Kidney tubule cell (primary cell): ENCODE measurements at regions not wholly inside any gene's neighbourhood (a gene's known extent, or its start where the extent isn't known, plus 50 kb on each side); places are given as distances from the start of the nearest gene placed in this dataset.

ENCODE experiments used
- DNase-seq: peaks from one replicate; pipeline ENCODE4 v3.0.0-alpha.2; 2018; ENCODE audit warnings: low spot score

DNA sequence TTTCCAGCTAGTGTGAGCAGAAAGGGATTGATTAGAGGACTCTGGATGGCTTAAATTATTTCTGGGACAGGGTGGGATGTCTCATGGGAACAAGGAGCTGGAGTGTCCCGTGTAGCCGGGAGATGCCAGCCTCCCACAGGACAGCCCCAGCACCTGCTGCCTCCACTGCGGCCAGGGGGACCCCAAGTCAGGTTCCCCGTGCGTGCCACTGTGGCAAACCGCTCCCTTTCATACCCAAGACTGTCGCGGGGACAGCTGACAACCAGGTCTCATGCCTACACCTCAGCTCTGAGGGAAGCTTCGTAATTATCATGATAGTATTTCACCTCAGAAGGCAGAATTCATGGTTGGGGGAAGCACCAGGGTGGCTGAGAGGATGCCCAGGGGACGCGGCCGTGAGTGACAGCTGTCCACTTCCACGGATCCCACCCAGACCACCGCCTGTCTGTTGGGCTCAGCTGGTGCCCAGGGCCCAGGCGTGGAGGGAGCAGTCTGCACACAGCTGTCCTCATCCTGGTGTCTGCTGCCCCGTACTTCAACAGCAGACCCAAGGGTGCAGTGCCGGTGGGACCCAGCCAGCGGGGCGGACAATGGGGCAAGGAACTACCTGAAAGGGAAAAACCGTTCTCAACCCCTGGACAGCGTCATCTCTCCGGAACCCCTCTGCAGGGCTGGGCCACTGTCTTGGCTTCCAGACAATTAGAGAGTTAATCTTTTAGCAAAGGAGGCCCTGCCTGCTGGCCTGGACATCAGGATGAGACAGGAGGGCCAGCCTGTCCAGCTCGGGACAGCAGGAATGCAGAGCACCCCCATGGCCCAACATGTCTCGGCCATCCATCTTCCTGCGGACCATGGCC is 166.9 kb downstream of the OLFM1 start:
- no peak for DNase-seq

DNA sequence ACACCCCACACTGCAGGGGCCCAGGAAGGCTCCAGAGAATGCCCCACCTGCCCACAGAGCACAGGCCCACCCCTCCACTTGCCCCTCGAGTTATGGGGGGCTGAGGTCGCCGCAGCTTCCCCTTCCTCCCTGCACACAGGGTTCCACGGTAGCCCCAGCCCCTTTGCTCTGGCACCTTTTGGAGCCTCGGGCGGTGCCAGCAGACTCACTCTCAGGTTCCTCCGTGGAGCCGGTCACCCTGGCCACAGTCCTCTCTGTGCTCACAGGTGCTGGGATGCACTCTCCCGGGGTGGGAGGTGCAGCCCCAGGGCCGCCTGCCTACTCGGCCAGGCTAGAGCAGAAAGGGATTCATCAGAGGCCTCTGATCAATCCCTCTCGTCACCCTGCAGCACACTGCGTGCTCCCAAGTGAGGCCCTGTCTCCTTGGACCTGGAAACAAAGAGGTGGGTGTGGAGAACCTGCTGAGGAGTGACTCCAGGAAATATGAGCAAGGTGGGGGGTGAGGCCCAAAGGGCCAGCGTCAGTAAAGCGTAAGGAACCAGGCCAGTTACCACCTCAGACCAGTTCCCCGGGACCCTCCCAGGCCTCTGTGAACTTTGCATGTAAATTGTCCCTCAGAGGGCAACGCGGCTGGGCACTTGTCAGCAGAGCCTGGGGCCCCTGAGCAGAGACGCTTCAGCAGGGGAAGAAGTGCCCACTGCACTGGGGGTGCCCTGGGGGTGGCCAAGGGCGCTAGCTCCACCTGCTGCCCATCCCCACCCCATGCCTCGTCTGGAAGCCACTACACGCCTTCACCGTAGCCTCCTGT is 167.8 kb downstream of the OLFM1 start:
- no peak for DNase-seq

DNA sequence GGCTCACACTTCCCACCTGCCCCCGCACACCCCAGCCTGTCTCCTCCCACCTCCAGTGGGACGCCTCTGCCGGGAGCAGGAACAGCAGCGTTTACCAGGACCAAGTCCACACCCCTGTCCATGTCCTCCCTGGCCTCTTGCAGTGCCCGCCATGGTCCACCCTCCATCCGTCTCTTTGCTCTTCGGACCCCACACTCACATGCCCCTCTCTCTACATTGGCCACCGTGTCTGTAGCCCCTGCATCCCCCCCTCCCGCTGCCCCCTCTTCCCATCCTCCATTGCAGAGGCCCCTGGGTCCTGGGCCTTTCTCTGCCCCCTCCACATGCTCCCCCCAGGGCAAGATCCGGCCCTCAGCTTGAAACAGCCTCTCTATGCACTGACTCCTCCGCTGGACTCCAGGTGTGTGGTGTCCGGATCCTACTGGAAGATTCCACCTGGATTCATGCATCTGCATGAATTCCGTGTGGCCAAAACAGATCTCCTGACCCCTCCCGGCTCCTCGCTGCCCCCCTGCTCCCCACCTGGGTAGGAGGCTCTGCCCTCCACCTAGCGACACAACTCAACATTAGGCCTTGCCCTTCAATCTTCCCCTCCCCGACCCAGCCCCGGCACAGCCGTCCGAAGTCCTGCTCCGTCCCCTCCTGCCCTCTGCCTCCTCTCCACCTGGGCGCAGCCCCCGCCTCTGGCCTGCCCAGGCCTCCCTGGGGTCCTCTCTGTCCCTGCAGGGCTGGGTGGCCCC is 168.5 kb downstream of the OLFM1 start:
- no peak for DNase-seq

DNA sequence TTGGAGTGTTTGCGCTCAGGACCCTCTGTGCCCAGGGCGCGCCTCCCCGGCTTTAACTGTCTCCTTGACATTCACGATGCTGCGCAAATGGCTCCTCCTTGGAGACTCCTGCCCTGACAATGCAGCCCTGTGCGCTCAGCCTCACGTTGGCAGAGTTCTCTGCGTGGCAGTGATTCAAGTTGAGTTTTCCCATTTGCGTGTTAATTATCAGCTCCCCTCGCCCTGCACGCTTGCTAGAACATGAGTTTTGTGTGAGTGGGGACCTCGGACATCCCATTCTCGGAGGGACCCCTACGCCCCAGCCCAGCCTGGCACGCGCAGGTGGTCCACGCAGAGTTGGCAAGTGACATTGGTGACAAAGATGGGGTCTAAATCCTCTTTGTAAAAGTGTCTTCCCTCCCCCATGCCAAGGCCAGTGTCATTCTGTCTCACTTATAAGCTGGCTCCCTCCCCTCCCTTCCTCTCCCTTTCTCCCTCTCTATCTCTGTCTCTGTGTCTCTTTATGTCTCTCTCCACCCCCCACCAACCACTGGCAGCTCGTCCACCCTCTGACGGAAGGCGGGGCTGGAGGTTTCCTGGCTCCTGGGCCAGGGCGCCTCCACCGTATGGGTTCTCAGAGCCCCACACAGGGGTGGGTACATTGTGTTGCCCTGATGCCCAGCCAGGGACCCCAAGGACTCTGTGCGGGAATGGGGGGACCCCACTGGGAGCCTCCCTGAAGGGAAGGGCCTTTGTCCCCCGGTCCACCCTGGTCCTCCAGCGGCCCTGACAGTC is 169.3 kb downstream of the OLFM1 start:
- DNase-seq: no peak

DNA sequence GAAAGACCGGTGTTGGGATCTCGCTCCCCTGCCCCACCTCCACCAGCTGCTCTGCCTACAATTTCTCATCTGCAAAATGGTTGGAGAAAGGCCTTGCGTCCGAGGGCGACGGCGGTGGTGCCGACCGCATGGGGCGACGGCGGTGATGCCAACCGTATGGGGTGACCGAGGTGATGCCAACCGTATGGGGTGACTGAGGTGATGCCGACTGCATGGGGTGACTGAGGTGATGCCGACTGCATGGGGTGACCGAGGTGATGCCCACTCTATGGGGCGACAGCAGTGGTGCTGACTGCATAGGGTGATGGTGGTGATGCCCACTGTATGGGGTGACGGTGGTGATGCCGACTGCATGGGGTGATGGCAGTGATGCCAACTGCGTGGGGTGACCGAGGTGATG is 171.0 kb downstream of the OLFM1 start:
- DNase-seq: no peak

DNA sequence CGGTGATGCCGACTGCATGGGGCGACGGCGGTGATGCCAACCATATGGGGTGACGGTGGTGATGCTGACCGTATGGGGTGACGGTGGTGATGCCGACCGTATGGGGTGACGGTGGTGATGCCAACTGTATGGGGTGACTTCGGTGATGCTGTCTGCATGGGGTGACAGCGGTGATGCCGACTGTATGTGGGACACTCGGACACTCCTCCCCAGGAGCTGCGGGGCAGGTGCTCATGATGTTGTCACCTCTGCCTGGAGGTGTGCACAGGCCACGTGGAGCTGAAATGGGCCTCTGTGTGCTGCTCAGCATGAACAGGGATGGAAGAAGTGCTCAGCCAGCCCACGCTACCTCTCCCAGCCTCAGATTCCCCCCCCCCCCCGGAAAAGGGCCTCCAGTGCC is 171.8 kb downstream of the OLFM1 start:
- DNase-seq: no peak

DNA sequence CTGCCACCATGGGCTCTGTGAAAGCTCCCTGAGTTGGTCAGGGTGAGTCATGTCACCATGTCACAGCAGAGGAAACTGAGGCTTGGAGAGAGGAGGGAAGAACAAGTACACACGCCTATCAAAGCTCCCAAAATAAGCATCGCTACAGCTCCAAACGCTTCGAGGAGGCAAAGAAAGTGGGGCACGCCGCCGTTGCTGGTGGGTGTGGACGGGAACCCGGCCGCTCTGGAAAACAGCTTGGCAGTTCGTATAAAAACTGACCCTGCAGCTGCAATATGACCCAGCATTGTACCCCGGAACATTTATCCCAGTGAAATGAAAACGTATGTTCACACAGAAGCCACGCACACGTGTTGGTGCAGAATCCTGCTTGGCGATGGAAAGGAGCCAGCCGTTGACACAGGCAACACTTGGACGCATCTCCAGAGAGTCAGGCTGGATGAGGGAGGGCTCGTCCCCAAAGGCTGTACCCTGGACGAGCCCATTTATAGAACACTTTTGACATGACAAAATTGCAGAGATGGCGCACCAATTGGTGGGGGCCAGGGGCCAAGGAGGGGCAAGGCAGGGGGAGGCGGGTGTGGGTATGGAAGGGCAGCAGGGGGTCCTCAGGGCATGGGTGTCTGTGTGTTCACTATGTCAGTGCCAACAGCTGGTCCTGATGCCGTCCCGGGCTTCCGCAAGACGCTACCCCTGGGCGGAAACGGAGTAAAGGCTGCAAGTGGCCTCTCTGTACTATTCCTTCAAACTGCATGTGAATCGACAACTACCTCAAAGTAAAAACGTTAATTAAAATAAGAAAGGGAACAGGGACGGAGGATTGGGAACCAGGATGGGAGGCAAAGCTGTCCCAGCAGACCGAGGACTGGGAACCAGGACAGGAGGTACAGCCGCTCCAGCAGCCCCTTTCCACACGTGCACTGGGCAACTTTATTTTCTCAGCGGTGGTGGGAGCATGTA is 173.0 kb downstream of the OLFM1 start:
- DNase-seq: no peak

DNA sequence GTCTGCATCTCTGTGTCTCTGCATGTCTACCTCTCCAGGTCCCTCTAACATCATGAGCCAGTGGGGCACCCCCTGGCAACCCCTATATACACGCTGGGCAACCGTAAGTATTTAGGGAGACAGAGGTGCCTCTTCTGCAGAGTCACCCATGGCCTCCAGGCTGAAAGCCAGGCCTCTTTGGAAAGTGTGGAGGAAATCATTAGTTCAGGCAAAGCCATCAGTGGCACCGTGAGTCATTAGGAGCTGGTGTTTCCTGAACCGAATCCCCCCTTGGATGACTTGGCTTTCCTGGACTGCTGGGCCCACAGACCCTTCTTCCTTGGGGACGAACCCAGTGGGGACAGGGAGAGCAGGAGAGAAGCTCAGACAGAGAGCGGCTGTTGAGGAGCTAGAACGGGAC is 174.8 kb downstream of the OLFM1 start:
- DNase-seq: no peak

DNA sequence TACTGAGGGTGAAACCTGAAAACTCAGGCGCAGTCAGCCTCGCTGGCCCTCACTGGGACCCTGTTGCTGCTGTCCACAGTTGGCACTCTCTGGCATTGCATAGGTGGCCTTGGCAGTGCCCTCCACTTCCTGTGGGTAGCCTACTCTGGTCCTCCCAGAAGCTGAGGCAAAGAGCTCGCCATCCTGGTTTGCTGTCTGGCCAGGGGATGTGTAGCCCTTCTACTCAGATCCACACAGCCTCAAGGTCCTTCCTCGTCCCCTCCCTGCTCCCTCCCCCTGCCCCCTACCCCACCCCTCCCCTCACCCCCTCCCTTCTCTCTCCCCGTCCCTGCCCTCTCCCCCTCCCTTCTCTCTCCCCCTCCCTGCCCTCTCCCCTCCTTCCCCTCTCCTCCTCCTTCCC is 176.0 kb downstream of the OLFM1 start:
- no peak for DNase-seq

DNA sequence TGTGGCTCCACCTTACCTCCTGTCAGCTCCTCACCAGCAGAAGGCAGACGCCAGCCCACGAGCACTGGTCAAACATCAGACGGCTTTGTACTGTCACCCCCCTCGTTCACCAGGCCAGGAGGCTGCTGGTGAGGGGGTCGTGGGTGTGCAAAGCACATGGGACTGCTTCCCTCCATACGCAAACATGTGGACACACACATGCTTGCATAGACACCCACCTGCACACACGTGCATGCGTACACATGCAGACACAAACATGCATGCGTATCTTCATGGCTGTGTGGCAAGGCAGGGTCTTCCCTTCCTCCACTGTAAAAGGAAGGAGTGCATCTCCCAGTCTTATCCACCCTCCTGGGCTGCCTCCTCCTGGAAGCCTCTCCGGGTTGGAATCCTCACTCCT is 178.5 kb downstream of the OLFM1 start:
- DNase-seq: no peak

DNA sequence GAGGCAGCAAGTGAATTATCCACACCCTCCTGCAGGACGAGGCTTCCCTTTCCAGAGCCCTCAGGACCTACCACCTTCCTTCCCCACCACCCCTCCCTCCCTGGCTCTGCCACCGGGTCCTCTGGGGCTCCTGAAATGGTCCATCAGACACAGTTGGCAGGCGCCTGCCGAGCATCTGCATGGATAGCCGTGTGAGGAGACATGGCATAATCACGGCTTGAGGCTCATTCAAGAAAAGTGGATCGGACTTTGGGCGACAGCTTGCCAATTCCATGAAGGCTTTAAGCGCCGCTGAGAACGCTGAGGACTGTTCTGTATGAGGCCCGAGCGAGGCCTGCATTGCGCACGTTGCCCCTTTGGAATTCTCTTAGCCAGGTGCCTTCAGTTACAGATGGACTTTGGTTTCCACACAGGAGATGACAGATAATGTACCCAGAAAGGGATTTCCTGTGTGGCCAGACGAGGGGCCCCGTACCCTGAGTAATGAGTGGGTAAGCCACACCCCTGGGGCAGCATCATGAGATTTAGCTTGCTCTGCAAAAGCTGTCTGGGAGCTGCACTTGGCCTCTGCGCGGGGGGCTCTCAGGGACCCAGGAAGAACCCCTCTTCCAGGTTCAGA is 179.8 kb downstream of the OLFM1 start:
- no peak for DNase-seq

DNA sequence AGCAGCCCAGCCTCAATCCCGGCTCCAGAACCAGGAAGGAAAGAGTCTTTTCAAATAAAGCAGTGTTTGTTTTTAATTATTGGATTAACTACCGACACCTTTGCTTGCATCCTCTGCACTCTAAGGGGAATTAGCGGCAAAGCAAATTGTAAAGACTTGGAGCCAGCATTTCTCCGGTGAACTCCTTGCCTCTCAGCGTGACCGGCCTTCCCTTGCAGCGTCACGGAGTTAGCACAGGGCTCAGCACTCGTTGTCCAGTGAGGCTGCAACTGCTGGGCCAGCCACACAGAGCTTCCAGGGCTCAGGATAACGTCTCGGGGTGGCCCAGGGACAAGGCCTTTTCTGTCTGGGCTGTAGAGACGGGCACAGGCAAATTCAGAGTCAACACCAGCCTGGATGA is 180.6 kb downstream of the OLFM1 start:
- no peak for DNase-seq

DNA sequence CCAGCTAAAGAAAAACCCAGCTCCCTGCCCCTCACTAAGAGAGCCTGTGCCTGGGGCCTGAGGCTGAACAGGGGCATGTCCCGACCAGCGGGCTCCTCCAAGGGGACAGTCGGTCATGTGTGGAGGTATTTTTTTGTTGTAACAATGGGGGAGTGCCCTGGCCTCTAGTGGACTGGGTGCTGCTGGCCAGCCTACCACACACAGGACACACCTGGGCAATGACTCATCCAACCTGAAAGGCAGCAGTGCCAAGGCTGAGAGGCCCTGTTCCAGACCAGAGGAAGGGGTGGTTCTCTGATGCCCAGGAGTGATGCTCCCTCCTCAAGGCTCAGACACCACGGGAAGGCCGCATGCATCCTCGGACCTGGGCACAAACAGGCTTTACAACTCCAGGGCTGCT is 181.5 kb downstream of the OLFM1 start:
- peak; percentile 6 for DNase-seq

DNA sequence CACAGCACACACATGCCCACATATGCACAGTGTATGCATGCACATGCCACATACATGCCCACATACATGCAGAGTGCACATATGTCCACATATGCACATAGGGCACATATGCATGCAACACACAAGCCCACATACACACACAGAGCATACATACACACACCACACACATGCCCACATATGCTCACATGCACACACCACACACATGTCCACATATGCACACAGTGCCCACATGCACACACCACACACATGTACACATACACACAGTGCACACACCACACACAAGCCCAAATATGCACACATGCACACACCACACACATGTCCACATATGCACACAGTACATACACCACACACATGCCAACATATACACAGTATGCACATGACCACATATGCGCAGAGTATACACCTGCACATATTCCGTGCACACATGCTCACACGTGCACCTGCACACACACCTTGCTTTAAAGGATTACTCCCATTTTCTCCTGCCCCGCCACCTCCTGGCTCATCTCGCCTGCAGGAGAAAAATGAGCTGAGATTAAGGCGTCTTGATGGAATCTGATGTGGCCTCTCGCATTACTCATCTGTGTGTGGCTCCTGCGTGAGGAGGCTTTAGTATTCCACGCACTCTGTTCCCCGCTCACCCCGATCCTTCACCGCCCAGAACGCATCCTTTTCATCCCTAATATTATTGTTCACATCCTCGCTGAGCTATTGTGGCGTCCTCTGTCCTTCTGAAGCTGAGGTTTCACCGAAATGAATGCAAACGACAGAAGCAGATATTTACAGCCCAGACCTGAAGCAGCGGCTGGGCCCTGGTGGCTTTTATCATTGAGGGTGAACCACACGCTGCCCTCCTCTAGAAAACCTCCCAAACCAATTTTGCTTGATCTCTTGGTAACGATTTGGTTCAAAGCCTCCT is 182.7 kb downstream of the OLFM1 start:
- no peak for DNase-seq

DNA sequence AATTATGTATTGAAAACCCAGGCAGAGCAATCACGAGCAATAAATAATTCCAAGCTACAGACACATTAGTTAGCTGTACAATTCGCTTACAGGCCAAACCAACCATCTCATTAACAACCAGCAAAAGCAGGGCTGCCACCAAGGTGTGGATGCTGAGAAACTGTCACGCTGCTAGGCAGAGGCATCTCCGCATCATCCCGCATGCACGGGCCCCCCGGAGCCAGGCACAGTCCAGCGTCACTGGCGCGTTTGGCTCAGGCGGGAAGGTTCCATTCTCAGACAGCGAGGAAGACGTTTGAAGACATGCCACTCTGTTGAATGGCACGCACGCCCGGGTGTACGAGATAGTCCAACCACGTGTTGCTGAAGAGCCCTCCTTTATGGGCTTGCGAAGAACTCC is 184.0 kb downstream of the OLFM1 start:
- no peak for DNase-seq

DNA sequence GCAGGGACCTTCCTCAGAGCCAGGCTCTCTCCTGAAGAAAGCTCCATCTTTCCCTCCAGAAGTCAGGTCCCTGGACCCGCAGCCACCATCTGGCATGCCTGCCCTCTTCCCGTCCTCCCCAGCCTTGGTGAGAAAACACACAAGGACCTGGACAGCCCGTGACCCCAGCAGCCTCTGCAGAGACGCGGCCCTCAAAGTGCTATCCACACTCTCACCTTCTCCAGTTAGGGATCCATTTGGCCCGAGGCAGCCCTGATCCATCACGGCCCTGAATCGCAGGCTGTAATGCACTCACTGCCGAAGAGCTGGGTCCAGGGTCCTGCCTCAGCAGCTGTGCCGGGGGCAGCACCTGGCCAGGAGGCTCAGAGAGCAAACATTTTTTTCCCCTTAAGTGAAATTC is 185.1 kb downstream of the OLFM1 start:
- no peak for DNase-seq

DNA sequence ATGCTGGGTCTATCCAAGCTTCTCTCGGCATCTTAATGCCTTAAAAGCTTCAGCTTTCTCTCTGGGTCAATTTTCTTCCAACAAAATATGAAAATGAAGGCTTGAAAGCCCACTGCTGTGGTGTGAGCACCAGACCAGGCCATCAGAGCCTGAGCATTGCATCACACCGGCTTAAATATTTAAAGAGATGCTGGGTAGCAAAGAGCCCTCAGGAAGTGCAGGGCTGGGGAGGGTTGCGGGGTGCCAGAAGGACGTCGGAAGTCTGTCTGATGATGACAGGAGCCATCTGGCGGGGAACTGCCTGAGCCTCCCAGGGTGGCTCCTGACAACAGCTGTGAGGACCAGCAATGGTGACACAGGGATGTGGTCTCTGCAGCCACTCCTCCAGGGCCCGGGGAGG is 185.5 kb downstream of the OLFM1 start:
- no peak for DNase-seq

DNA sequence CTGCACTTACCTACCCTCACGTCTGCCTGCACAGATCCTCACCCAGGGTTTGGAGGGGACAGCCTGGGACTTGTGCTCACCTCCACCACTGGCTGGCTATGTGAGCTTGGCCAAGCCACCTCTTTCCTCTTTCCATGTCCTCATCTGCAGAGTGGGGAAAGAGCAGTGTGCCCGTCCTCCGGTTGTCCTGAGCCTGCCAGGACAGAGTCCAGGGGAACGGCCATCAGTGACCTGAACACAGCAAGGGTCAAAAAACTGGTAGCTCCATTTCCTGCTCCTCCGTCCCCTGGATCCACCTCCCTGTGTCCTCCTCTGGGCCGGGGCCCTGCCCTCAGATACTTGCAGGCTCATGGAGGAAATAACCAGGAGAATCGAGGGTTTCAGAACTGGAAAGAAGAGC is 187.7 kb downstream of the OLFM1 start:
- DNase-seq: no peak

DNA sequence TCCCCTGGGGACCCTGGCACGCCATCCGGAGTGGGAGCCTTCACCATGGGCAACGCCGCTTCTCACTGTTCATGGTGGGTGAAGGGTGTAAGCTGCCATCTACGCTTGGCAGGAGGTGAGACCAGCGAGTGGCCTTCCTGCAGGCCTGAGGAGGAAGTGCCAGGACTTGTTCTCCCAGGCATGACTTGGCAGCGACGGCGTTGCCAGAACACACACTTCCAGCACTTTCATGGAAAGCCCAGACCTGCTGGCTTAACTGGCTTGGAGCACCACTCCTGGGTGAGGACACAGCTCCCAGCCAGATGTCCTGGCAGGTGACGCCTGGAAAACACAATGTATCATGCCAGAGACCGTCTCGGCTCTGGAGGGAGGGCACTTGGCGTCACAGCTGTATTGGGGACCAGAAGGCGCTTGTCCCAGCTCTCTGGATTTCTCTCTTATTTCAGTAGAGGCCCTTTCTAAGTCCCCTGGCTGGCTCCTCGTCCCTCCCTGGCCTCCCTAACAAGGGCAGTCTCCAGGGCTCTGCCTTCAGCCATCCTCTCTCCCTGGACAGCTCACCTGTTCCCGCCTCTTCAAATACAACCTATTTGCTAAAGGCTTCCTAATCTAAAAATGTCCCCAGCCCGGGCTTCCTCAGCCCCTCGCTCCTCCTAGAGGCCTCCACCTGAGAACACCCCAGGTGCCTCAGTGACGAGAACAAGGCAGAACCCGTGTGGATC is 188.3 kb downstream of the OLFM1 start:
- DNase-seq: no peak
